ENCODE measurements at regions not wholly inside any gene's neighbourhood (a gene's known extent, or its start where the extent isn't known, plus 50 kb on each side); places are given as distances from the start of the nearest gene placed in this dataset.

DNA sequence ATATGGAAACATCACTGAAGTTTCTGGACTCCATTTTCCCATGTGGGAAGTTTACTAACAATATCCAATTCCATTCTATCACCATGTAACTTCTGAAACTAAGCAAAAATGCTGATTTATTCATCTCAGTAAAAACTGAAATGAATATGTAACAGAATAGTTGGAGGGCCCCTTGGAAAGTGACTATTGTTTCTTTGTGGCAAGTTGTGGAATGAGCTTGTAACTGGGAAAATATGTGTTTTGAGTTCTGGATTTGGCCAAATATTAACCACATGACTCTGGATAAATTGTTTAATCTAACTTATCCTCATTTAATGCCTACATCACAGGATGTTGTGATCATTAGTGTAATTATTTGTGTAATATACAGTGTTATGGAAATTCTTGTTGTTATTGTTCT lies 619.3 kb downstream of the TLE4 start:
- no peak for DNase-seq
- H3K4me1 Mint-ChIP-seq (ENCODE audit: low read depth, unreplicated experiment), result no peaks in the 10 kb centered on the region
- TF ChIP-seq, protein P1, sequence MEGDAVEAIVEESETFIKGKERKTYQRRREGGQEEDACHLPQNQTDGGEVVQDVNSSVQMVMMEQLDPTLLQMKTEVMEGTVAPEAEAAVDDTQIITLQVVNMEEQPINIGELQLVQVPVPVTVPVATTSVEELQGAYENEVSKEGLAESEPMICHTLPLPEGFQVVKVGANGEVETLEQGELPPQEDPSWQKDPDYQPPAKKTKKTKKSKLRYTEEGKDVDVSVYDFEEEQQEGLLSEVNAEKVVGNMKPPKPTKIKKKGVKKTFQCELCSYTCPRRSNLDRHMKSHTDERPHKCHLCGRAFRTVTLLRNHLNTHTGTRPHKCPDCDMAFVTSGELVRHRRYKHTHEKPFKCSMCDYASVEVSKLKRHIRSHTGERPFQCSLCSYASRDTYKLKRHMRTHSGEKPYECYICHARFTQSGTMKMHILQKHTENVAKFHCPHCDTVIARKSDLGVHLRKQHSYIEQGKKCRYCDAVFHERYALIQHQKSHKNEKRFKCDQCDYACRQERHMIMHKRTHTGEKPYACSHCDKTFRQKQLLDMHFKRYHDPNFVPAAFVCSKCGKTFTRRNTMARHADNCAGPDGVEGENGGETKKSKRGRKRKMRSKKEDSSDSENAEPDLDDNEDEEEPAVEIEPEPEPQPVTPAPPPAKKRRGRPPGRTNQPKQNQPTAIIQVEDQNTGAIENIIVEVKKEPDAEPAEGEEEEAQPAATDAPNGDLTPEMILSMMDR (IDR thresholded peaks at IDR 0.05; ENCODE audit: partially characterized antibody, unreplicated experiment), result no peak
- no peak overlapping the region for H3K4me3 Mint-ChIP-seq (ENCODE audit: unreplicated experiment)
- no peaks in the 10 kb centered on the region for H3K36me3 Mint-ChIP-seq (ENCODE audit: unreplicated experiment)
- no peaks in the 10 kb centered on the region for H3K9me3 Mint-ChIP-seq (ENCODE audit: unreplicated experiment)
- H3K27ac Mint-ChIP-seq (ENCODE audit: unreplicated experiment), result no peak overlapping the region
- no peaks in the 10 kb centered on the region for H3K27me3 Mint-ChIP-seq (ENCODE audit: unreplicated experiment)

DNA sequence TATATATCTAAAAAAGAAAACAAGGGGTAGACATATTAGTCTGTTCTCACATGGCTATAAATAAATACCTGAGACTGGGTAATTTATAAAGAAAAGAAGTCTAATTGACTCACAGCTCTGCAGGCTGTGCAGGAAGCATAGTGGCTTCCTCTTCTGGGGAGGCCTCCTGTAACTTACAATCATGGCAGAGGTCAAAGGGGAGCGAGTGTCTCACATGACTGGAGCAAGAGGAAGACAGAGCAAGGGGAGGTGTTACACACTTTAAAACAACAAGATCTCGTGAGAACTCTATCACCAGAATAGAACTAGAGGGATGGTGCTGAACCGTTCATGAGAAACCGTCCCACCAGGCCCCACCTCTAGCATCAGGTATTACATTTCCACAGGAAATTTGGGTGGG lies 616.8 kb downstream of the TLE4 start:
- TF ChIP-seq, protein P1 (IDR thresholded peaks at IDR 0.05; ENCODE audit: partially characterized antibody, unreplicated experiment), result no peak
- no peak overlapping the region for H3K27ac Mint-ChIP-seq (ENCODE audit: unreplicated experiment)
- no peaks in the 10 kb centered on the region for H3K4me1 Mint-ChIP-seq (ENCODE audit: low read depth, unreplicated experiment)
- DNase-seq, result no peak
- peaks cover 8% of the 10 kb centered on the region for H3K36me3 Mint-ChIP-seq (ENCODE audit: unreplicated experiment)
- H3K4me3 Mint-ChIP-seq (ENCODE audit: unreplicated experiment), result no peak overlapping the region
- peaks cover 3% of the 10 kb centered on the region for H3K9me3 Mint-ChIP-seq (ENCODE audit: unreplicated experiment)
- H3K27me3 Mint-ChIP-seq (ENCODE audit: unreplicated experiment), result no peaks in the 10 kb centered on the region

DNA sequence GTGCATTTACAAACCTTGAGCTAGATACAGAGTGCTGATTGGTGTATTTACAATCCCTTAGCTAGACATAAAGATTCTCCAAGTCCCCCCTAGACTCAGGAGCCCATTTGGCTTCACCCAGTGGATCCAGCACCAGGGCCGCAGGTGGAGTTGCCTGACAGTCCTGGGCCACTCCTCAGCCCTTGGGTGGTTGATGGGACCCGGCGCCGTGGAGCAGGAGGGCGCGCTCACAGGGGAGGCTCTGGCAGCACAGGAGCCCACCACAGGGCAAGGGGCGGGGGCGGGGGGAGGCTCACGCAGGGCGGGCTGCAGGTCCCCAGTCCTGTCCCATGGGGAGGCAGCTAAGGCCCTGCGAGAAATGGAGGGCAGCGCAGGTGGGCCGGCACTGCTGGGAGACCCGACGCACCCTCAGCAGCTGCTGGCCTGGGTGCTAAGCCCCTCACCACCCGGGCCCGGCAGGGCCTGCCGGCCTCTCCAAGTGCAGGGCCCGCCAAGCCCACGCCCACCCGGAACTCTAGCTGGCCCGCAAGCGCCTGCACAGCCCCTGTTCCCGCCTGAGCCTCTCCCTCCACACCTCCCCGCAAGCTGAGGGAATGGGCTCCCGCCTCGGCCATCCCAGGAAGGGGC lies 613.5 kb downstream of the TLE4 start:
- Mint-ChIP-seq H3K36me3 (ENCODE audit: unreplicated experiment) (peaks cover 8% of the 10 kb centered on the region), H3K4me3 (ENCODE audit: unreplicated experiment) (no peak overlapping the region), H3K9me3 (ENCODE audit: unreplicated experiment) (peaks cover 6% of the 10 kb centered on the region), H3K27me3 (ENCODE audit: unreplicated experiment) (no peaks in the 10 kb centered on the region), H3K27ac (ENCODE audit: unreplicated experiment) (no peak overlapping the region), H3K4me1 (ENCODE audit: low read depth, unreplicated experiment) (no peaks in the 10 kb centered on the region)
- DNase-seq, result no peak
- TF ChIP-seq, protein P1 (IDR thresholded peaks at IDR 0.05; ENCODE audit: partially characterized antibody, unreplicated experiment), result no peak

DNA sequence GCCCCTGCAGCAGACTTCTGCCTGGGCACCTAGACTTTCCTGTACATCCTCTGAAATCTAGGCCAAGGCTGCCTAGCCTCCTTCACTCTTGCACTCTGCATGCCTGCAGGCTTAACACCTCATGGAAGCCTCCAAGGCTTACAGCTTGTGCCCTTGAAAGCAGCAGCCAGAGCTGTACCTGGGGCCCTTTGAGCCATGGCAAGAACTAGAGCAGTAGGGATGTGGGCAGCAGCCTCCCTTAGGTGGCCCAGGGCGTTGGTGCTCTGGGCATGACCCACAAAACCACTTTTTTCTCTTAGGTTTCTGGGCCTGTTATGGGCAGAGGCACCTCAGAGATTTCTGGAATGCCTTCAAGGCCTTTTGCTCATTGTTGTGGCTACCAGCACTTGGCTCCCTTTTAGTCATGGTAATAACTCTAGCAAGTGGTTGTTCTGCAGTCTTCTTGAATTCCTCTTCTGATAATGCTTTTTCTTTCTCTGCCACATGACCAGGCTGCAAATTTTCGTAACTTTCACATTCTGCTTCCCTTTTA lies 606.2 kb downstream of the TLE4 start:
- Mint-ChIP-seq H3K36me3 (ENCODE audit: unreplicated experiment) (peaks cover 14% of the 10 kb centered on the region), H3K4me3 (ENCODE audit: unreplicated experiment) (no peak overlapping the region), H3K4me1 (ENCODE audit: low read depth, unreplicated experiment) (peaks cover 2% of the 10 kb centered on the region), H3K9me3 (ENCODE audit: unreplicated experiment) (peaks cover 6% of the 10 kb centered on the region), H3K27ac (ENCODE audit: unreplicated experiment) (no peak overlapping the region), H3K27me3 (ENCODE audit: unreplicated experiment) (peaks cover 2% of the 10 kb centered on the region)
- TF ChIP-seq, protein P1 (IDR thresholded peaks at IDR 0.05; ENCODE audit: partially characterized antibody, unreplicated experiment), result no peak
- no peak for DNase-seq

DNA sequence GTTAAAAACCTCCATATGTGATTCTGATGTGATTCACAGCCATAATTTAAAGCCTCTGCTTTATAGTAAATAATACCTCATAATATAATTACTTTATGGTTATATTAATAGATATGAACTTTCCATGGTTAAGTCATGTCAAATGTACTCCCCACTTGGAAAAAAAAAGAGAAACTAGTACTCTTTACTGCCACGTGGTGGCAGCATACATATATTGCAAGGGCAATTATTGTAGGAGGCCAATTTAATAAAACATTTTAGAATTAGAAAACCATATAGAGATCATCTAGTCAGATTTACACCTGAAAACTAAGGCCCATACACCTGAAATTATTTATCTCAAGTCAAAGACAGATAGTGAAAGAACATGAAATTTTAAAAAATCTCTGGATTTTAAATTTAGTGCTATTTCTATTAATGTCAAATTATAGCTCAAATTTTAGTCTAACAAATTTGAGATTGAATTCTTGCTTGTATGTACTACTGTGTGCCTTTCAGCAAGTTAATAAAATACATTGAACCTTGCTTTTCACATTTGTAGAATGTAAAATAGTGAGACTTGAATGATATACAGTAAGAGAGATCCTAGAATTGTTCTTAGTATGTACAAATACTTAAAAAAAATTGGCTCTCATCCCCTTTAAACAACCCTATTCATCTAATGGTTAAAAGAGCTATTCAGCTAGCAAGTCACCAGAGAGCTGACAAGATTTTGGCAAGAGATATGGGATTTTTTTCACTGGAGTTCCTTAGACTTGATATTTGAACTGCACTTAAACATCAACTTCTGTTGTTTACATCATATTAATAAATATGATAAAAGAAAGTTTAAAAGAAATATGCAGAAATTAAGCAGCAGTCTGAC lies 603.8 kb downstream of the TLE4 start:
- TF ChIP-seq, protein P1 (IDR thresholded peaks at IDR 0.05; ENCODE audit: partially characterized antibody, unreplicated experiment), result peak; percentile 90
- peak; percentile 23 for DNase-seq
- Mint-ChIP-seq H3K9me3 (ENCODE audit: unreplicated experiment) (peaks cover 3% of the 10 kb centered on the region), H3K4me1 (ENCODE audit: low read depth, unreplicated experiment) (peaks cover 2% of the 10 kb centered on the region), H3K27me3 (ENCODE audit: unreplicated experiment) (peaks cover 2% of the 10 kb centered on the region), H3K36me3 (ENCODE audit: unreplicated experiment) (peaks cover 18% of the 10 kb centered on the region), H3K4me3 (ENCODE audit: unreplicated experiment) (no peak overlapping the region), H3K27ac (ENCODE audit: unreplicated experiment) (no peak overlapping the region)
